Body of pancreas (tissue), 4 donors: ENCODE measurements at regions not wholly inside any gene's neighbourhood (a gene's known extent, or its start where the extent isn't known, plus 50 kb on each side); places are given as distances from the start of the nearest gene placed in this dataset.

Source experiments
- POLR2A ChIP-seq, 3 donors: fragments of 450-650 bp; IDR thresholded peaks; one replicate each; pipeline ENCODE4 v1.6.1; 2016; ENCODE audit warnings: antibody characterized with exemption in 3 of 3, mild to moderate bottlenecking in 2 of 3
- TF ChIP-seq, protein P1 (sequence below), 7 experiments: fragments of 450-650 bp in 4 of 7; fragments of 200-600 bp in 3 of 7; sonication (generic) in 3 of 7; IDR thresholded peaks; one replicate each; pipeline ENCODE4 v1.5.1; 2016 to 2019; ENCODE audit warnings: antibody characterized with exemption in 7 of 7

DNA sequence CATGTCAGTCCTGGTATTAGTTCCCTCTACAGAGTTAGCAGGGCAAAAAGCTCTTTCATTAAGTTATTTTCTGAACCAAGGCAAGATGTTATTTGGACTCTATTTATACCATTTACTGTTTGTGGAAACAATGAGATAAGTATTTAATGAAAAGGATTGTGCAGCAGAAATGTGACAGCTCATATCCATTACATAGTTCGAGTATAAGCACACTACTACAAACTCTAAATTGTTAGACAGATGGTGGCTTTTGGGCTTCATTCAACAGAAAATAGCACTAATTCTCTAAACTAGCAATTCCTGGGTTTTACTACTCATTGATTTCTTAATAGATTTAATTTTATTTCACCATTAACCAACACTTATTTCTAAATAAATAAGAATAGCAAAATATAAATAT, 95.2 kb upstream of the ANK2 start:
- TF ChIP-seq POLR2A (IDR thresholded peaks at IDR 0.05) = no peak
- TF ChIP-seq, protein P1, sequence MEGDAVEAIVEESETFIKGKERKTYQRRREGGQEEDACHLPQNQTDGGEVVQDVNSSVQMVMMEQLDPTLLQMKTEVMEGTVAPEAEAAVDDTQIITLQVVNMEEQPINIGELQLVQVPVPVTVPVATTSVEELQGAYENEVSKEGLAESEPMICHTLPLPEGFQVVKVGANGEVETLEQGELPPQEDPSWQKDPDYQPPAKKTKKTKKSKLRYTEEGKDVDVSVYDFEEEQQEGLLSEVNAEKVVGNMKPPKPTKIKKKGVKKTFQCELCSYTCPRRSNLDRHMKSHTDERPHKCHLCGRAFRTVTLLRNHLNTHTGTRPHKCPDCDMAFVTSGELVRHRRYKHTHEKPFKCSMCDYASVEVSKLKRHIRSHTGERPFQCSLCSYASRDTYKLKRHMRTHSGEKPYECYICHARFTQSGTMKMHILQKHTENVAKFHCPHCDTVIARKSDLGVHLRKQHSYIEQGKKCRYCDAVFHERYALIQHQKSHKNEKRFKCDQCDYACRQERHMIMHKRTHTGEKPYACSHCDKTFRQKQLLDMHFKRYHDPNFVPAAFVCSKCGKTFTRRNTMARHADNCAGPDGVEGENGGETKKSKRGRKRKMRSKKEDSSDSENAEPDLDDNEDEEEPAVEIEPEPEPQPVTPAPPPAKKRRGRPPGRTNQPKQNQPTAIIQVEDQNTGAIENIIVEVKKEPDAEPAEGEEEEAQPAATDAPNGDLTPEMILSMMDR (IDR thresholded peaks at IDR 0.05) = no peak
